GM12891 (cell line): ENCODE measurements at regions not wholly inside any gene's neighbourhood (a gene's known extent, or its start where the extent isn't known, plus 50 kb on each side); places are given as distances from the start of the nearest gene placed in this dataset.

ENCODE experiments used
- POLR2A ChIP-seq: IDR thresholded peaks from 2 replicates; pipeline ENCODE4 v1.6.1; 2011; ENCODE audit warnings: low read depth, low read length, control low read depth
- TAF1 ChIP-seq: IDR thresholded peaks from 2 replicates; pipeline ENCODE4 v1.6.1; 2011; ENCODE audit warnings: low read depth, low read length, control low read depth

DNA sequence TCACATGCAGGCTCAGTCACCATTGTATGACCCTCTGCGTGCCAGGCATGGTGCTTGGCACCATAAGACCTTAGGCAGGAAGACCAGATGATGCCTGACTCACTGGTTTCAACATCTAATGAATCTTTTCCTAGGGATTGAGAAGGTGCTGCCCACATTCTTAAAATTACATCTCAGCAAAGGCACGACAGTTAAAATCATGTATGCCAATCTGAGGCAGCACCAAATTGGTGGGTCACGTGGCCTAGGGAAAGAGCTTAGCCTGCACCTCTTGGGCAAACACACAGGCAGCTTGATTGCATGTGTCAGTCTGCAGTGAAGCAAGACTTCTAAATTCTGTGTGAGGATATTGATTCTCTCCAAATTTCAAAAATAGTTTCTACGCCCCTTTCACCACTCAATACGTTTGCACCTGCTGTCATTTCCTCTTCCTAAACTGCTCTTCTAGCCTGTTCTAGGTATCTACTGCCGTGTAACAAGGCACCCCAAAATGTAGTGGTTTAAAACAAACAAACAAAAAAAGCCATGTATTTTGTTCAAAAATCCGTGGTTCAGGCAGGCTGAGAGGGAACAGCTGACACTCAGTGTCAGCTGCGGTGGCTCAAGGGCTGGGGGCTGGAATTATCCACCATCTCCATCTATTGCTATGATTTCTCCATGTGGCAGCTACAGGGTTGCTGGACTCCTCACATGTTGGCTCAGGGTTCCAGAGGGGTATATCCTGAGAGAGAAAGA lies 160.2 kb upstream of the FGGY start:
- TF ChIP-seq TAF1 (no peak), POLR2A (no peak)
